Stimulated activated CD4-positive, alpha-beta T cell treated with anti-CD3 and anti-CD28 coated beads, Interleukin-1b, Interleukin-23, amount 100 ng/mL, for 4 hours (primary cell): ENCODE measurements at regions not wholly inside any gene's neighbourhood (a gene's known extent, or its start where the extent isn't known, plus 50 kb on each side); places are given as distances from the start of the nearest gene placed in this dataset.

Experiments
- DNase-seq, 2 donors: peaks; one replicate each; pipeline ENCODE4 v3.0.0-alpha.2; 2020; ENCODE audit warnings: low read depth in 2 of 2

DNA sequence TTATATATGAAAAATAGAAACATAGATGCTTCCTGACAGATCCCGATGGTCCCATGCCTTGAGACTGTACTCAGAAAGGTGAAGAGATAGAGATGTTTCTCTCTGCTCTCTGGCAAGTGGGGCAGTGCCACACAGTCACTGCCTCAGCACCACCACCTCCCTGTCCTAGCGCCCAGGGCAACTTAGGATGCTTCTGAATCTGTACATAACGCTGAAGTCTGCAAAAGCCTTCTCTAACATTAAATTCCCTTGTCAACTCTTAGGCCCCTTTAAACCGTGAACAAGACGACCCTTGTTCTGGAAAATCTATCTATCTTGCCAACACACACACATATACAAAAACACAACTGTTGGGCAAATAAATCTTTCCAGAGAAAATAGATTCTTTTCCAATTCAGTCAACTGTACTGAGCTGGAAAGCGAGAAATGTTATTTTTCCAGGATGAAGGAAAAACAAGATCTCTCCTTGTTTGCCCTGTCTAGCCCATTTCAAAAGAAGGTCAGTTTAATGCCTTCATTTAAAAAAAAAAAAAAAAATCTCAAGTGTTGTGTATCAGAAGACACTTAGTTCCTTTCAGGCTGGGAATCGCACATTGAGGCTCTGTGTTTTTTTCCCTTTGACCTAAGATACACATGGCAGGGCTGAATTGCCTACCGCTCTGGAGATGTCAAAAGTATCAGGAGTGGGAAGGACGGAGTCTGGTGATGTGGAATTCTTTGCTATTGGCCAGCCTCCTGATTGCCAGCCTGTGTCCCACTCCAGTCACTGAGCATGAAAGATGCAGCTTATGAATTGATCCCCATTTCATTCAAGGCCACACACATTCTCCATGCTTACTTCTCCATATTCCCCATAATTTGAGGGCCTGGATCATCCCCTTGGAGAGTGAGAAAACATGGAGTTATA is 241.4 kb downstream of the LACC1 start:
- DNase-seq, result no peak

DNA sequence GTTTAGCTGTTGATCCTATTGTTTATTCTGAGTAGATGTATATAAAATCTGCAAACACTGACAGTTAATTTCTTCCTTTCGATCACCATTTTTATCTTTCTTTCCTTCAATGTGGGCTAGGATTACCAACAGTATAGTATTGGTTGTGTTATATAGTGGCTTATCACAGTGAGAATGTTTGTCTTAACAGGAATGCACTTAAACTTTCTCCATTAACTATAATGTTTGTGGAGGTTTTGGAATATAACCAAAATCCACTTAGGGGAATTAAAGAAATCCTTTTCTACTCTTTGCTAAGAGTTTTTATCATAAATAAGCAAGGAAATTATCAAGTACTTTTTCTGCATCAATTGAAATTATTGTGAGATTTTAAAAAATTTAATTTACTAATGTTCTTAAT is 244.6 kb downstream of the LACC1 start:
- no peak for DNase-seq

DNA sequence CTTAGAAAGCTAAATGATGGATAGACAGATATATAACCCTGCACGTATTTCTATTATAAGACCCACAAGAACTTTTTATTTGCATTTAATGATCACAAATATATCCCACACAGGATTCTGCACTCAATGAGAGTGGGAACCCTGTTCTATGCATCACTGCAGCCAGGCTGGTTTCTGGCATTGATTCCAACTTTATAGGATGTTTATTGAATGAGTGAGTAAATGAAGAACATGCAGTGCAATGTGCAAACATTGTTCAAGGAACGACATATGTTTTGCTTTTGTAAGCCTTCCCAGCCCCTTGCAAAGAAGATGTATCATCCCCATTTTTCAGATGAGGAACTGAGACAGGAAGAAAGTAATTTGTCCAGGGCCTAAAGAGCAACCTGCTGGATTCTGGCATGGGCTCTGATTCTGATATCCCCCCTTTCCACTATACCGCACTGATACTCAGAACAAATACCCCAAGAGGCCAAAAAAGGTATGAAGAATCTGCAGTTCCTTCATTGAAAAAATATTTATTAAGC is 246.3 kb downstream of the LACC1 start:
- DNase-seq, result no peak

DNA sequence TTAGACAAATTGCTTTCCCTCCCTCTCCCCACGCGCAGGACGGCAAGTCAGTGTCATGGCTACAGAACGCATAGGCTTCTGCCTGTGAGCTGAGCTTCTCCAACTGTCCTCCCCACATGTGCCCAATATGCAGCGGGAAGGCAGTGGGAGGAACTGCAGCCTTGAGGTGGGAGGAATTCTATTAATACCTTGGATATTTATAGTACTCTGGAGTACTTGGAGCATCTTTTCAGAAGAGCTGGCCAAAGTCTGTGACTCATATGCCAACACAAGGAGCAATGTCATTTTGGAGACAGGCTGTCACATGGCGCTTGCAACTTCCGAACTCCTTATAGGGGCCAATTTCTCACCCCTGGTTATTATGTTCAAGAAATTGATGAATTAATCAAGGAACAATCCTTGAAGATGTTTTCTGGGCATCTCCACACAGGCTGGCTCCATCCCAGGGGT is 245.0 kb upstream of the SERP2 start:
- DNase-seq, result no peak

DNA sequence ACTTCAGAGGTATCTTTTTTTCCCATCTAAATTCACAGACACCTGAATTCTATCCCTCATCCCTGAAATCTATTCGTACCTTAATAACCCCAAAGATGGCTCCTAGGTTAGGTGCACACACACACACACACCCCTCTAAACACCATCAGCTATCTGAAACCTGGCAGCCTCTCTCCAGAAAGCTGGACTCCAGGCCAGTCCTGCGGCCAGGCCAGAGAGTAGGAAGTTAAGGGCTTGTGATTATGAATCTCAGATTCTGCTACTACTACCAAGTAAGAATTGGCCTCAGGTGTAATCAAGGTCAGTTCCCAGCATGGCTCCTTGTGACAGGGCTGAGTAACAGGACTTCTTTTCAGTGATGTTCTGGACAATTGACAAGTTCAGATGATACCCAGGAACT is 244.2 kb upstream of the SERP2 start:
- DNase-seq, result no peak

DNA sequence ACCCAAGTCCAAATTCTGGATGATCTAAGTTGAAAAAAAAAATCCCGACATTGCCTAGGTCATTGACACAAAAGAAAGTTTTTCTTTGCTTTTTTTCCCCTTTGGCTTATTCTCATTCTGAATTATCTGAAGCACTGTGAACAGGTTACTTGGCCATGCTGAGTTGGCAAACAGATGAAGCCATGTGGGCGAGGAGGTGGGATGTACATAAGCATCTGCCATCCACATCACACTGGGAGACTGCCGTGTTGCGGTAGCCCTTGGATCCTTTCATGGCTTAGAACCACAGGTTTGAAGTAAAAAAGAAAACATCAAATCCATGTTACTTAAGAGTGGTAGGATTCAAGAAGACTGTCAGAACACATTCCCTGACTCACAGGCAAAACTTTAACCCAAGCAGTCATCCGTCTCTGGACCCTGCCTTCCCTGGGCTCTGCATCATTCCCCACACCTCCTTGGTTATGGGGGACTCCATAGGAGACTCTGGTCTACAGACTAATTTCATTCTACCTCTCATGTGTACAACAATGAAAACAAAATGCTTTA is 242.5 kb upstream of the SERP2 start:
- no peak for DNase-seq

DNA sequence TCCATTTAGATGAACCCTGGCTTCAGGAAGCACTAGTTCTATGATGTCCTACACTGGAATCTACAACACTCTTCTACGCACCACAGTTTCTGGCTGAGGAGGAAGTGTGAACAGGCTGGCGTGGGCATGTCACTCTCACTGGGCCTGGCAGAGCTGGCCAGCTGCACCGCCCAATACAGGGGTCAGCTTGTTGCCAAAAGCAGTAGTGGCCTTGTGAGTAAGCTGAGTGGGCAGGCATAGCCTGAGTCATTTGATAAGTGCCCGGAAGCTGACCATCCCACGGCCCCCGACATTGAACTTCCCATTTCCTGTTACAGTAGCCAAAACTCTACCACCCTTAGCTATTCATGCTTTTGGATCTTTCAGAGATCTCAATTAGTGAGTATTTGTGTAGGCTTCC is 240.9 kb upstream of the SERP2 start:
- no peak for DNase-seq

DNA sequence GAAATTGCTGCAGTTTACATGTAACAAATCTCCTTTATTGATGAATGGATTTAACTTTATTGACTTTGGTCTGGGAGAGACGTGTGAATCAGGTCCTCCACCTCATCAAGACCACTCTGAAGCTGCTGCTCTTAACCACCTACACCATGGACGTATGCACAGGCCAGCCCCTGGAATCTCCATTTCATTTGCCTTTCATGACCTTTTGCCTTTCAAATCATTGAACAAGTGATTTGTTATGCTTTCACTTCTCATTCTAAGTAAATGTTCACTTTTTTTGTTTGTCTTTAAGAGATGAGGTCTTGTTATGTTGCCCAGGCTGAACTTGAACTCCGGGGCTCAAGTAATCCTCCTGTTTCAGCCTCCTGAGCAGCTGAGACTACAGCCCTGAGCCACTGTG is 240.0 kb upstream of the SERP2 start:
- no peak for DNase-seq

DNA sequence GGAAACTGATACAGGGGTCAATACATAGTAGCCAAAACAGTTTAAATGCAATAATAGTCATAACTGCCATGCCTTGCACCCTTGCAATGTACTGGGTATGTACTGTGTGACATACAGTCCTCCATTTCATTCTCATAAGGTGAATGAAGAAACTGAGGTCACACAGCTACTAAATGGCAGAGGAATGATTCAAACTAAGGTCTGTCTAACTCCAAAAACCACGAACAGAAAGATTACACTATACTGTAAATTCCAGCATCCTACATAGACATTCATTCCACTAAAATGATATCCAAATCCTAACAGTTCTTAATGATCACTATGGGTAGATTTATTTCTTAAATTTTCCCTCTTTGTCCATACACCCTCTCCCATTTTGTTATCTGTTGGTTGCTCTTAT is 238.1 kb upstream of the SERP2 start:
- no peak for DNase-seq

DNA sequence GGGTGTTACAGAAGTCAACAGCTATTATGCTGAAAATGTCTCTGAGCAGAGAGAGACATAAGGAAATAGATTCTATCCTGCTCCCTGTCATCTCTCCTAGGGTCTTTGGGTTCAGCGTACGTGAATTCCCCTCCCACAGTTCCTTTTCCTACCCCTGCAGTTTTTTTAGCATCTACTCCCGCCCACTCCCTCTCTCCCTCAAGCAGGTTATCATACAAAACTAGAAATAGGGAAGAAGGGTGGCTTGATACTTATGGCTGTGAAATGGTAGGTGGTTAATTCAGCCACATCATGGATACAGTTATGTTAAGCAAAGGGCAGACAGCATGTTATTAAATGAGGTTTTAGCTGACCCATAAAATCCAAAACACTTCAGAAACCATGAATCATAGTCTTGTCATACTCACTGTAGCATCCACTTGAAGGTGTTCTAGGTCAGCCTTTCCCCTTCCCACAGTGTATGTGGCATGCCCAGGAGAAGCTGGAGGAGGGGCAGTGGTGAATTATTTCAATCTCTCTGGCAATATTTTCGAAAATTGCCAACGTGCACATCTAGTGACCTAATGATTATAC is 236.8 kb upstream of the SERP2 start:
- no peak for DNase-seq

DNA sequence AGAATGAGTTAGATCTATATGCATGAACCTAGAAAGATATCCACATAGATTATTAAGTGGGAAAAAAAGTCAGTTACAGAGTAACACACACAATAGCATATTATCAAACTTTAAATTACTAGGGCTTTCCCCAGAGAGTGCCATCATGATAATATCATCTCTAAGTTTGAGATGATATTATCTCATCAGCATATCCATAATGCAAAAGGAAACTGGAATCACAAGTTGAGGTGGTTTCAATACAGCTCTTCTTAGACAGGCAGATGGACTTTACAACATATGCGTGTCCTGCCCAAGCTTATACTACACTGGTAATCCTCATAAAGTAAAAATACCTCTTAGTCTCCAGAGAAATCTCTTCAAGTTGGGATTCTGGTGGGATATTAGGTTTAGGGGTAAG is 236.2 kb upstream of the SERP2 start:
- DNase-seq, result no peak

DNA sequence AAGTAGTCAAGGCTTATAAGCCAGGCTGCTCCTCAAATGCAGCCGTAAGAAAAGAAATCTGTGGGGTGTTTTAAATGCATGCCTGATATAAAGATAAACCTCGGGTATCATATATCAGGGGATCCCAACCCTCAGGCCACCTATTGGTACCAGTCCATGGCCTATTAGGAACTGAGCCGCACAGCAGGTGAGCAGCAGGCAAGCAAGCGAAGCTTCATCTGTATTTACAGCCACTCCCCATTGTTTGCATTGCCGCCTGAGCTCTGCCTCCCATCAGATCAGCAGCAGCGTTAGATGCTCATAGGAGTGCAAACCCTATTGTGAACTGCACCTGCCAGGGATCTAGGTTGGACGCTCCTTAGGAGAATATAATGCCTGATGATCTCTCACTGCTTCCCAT is 233.5 kb upstream of the SERP2 start:
- DNase-seq, result no peak

DNA sequence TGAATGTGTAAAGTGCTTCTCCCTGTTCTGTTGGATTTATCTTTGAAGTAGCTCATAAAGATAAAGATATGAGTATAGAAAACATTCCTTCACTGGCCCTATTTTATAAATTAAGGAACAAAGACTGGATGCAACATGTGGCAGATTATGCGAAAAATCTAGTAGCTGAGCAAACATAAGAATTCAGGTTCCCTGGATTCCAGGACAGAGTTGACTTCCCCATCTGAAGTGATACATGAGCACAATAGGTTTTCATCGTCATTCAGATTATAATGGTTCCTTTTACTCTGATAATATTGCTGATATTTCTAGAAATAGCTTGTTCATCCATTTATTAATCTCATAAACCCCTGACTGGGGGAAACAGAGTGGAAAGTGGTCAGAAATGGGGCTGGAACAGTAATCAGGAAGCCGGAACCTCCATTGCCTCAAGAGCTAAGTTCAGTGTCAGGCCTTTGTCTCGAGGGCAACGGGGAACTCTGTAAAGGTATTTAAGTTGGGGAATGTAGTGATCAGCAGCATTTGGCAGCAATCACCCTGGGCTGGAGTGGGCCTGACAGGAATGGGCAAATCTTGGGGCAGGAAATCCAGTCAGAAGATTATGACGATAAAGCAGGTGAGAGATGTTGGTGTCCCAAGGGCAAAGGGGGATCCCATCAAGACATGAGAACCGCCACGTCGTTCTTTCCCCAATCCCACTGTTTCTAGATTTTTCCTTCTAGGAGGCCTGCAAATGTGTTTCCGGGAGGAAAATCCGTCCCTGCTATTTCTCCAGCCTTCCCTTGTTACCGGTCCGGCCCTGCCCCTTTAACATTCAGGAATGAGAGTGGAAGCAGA is 232.5 kb upstream of the SERP2 start:
- DNase-seq, result no peak

DNA sequence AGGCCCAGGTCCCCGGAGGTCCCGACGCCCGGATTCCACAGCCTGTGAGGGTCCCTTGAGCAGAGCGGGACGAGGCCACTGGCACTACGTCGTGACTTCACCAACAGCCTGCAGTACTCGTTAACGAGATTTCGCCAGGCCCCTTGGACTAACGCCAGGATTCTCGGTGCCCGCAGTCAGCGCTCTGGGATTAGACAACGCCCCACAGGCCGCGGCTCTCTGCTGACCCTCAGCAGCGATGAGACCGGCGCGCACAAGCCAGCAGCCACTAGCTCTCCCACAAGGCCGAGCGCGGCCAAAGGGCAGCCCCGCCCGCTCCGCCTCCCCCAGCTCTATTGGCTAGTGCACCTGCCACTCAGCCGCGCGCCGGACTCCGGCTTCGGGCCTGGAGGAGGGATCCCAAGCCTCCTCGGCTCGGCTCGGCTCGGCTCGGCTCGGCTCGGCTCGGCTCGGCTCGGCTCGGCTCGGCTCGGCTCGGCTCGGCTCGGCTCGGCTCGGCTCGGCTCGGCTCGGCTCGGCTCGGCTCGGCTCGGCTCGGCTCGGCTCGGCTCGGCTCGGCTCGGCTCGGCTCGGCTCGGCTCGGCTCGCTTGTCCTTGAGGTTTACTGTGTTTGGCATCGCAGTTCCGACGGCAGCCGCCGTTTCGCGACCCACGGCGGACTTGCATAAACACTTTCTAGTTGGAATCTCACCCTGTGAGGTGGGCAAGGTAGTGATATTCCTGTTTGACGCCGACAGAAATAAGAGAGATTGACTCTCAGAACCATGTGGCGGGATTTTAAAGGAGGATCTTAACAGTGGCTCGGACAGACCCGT is 231.7 kb upstream of the SERP2 start:
- DNase-seq, result peak; percentile 92 to 97

DNA sequence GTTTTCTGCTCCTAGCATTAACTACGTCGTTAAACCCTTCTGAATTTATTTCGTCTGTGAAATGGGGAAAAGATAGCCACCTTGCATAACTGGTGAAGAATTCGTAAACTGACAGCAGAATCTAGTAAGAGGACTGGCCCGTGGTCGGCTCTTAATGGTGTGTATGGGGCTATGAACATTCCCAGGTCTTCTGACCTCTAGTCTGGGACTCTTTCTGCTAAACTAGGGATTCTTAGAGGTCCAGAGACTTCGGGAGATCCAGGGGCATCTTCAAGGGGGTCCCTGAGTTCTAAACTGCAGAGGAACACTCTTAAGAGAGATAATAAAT is 231.1 kb upstream of the SERP2 start:
- DNase-seq, result no peak

DNA sequence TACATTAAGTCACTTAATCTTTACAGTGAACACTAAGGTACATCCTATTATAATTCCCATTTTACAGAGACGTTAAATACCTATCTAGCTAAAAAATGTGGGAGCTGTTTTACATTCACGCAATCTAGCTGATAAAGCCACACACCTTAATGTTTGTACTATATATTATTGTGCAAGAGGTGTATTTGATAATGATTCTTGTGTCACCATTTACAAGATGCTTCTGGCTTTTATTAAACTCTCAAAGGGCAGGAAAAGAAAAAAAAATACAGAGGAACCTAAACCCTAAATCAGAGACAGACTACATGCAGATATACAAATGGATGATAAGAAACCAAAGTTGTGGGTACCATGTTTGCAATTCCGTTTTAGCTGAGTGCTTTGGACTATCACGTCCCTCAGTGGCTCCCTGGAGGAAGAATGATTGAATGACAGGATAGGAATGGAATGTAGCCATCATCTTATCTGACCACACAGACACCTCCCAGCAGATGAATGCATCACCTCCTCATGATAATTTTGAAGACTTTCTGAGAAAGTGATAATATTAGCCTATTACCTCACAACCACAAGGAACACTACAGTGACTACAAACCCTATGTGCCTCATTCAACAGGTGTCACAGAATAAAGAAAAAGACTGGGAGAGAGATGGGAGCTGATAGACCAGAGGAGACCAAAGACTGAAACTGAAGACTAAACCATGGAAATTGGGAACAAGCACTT is 230.5 kb upstream of the SERP2 start:
- DNase-seq, result no peak

DNA sequence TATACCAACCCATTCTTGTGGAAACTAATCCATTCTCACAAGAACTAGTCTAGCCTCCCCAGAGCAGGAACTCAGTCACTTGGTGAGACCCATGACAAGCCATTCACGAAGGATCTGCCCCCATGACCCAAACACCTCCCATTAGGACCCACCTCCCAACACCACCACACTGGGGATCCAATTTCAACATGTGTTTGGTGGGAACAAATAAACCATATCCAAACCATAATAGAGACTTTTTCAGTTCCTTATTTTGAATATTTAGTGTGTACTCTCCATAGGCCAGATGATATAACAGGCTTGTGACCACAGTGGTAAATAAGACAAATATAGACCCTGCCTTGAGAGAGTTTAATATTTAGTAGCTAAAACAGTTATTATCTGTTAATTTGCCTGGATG is 227.5 kb upstream of the SERP2 start:
- no peak for DNase-seq

DNA sequence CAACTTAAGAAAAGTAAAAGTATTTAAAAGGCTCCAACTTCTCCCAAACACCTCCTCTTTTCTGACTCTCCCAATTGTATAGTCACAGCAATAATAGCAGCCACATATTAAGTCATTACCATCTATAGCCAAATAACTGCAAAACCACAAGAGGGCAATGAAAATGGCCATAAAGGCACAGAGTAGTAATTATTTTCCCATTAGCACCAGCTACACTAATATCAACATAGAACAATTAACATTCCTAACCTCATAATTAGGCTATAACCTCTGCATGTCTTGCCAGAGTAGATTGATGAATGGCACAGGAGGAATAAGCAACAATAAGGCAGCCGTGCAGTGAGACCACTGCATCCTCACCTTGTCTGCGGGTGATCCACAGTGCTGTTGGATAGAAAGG is 226.4 kb upstream of the SERP2 start:
- no peak for DNase-seq

DNA sequence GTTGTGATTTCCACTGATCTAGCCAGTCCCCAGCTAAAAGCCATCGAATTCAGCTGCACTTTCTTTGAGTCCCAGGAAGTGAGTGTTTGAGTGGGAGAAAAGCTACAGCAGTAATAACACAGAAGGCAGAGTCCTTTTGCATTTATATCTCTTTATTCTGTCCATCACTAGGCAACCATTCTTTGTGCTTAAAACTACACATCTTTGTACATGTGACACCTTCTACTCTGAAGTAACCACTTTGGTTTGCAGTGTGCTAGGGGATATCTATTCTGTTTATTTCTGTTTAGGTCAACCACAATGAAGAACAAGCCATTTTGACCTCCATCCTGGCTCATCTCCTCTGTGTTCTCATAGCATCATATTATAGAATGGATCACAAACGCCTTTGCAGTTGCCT is 226.0 kb upstream of the SERP2 start:
- DNase-seq, result no peak

DNA sequence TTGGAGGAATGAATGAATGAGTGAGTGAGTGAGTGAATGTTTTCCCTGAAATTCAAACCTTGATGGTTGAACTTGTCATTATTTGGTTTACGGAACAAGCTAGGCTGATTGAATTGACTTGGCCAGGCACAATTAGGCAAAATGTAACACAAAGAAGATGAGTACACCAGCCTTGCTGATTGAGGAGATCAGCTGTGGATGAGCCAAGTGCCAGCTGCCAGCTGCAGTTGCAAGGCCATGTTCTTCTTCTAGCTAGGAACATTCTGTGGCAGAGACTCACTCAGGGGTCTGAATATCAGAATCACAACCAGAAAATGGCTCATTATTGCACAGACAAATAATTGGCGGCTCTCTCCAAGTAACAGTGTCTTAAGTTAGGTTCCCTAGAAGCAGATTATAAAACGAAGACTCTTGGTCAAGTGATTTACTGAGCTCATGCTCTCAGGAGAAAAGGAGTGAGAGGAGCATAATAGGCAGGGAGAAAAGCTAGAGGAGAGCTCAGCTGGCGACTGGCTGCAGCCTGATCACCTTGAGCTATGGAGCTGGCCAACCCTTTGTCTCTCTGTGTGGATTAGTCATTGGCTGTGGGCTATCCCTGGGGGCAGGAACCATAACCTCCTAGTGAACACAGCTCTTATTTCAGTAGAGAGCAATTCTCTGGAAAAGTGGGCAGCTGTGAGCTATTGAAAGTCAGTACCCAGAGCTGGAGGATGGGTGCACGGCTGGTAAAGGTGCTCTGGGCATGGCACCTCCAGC is 225.3 kb upstream of the SERP2 start:
- DNase-seq, result no peak
